Activated gamma-delta T cell treated with anti-CD3 and anti-CD28 coated beads, Interleukin-2, amount 50 U/mL, for 16 hours (primary cell): ENCODE measurements at regions not wholly inside any gene's neighbourhood (a gene's known extent, or its start where the extent isn't known, plus 50 kb on each side); places are given as distances from the start of the nearest gene placed in this dataset.

Experiments used
- DNase-seq: peaks from one replicate; pipeline ENCODE4 v3.0.0-alpha.2; 2020; ENCODE audit warnings: low read depth

- no peak for DNase-seq
Observed at GRCh38 chr4:189029976-189030504, 890.8 kb downstream of the TRIML1 start.

GRCh38 chr4:189032606-189033338 lies 893.5 kb downstream of the TRIML1 start:
- no peak for DNase-seq

GRCh38 chr4:189033801-189034347 lies 894.6 kb downstream of the TRIML1 start:
- DNase-seq: no peak

GRCh38 chr4:189035091-189035490 lies 895.9 kb downstream of the TRIML1 start:
- DNase-seq: no peak

GRCh38 chr4:189035654-189036053 lies 896.4 kb downstream of the TRIML1 start:
- no peak for DNase-seq

- DNase-seq: no peak
Observed at GRCh38 chr4:189036906-189037305, 897.7 kb downstream of the TRIML1 start.

- DNase-seq: no peak
Observed at GRCh38 chr4:189046642-189047041, 894.0 kb upstream of the FRG1 start.

GRCh38 chr4:189048119-189048518 lies 892.6 kb upstream of the FRG1 start:
- no peak for DNase-seq

- no peak for DNase-seq
Observed at GRCh38 chr4:189049682-189050081, 891.0 kb upstream of the FRG1 start.

- no peak for DNase-seq
Observed at GRCh38 chr4:189050643-189051042, 890.0 kb upstream of the FRG1 start.

GRCh38 chr4:189053621-189054020 lies 887.1 kb upstream of the FRG1 start:
- DNase-seq: no peak

- DNase-seq: no peak
Observed at GRCh38 chr4:189060104-189060503, 880.6 kb upstream of the FRG1 start.

- DNase-seq: no peak
Observed at GRCh38 chr4:189062047-189062820, 878.4 kb upstream of the FRG1 start.

GRCh38 chr4:189069772-189070171 lies 870.9 kb upstream of the FRG1 start:
- no peak for DNase-seq

- DNase-seq: no peak
Observed at GRCh38 chr4:189071241-189071640, 869.4 kb upstream of the FRG1 start.

- no peak for DNase-seq
Observed at GRCh38 chr4:189073739-189074138, 866.9 kb upstream of the FRG1 start.

- DNase-seq: no peak
Observed at GRCh38 chr4:189081826-189082225, 858.8 kb upstream of the FRG1 start.

GRCh38 chr4:189083769-189084168 lies 856.9 kb upstream of the FRG1 start:
- DNase-seq: no peak

- DNase-seq: no peak
Observed at GRCh38 chr4:189084671-189085070, 856.0 kb upstream of the FRG1 start.

- no peak for DNase-seq
Observed at GRCh38 chr4:189087971-189088370, 852.7 kb upstream of the FRG1 start.

GRCh38 chr4:189088780-189089179 lies 851.9 kb upstream of the FRG1 start:
- DNase-seq: no peak

- no peak for DNase-seq
Observed at GRCh38 chr4:189090174-189090814, 850.4 kb upstream of the FRG1 start.

- DNase-seq: no peak
Observed at GRCh38 chr4:189092581-189092980, 848.1 kb upstream of the FRG1 start.
